Stomach (tissue), 8 donors: ENCODE measurements at regions not wholly inside any gene's neighbourhood (a gene's known extent, or its start where the extent isn't known, plus 50 kb on each side); places are given as distances from the start of the nearest gene placed in this dataset.
"Not testable (repeated sequence)": the region's sequence is repeated elsewhere in the genome, so short reads cannot be mapped to it uniquely, and the experiment has no call there.

Experiments
- DNase-seq, 2 donors: peaks; one replicate each; pipeline versions ENCODE4 v3.0.0 to v3.0.0-alpha.2; 2013 to 2019
- H3K27ac ChIP-seq, 5 donors: fragments of 200-600 bp in 4 of 5; sonication (generic) in 4 of 5; one replicate each; pipeline ENCODE4 v1.5.1; 2013 to 2019; ENCODE audit warnings: mild to moderate bottlenecking in 1 of 5, moderate library complexity in 1 of 5
- H3K27me3 ChIP-seq, 3 donors: fragments of 200-600 bp; sonication (generic); one replicate each; pipeline ENCODE4 v1.5.1; 2017 to 2019; ENCODE audit warnings: mixed run types in 1 of 3
- H3K36me3 ChIP-seq, 4 donors: fragments of 200-600 bp; sonication (generic); 1 replicate in 3 of 4; 2 replicates in 1 of 4; pipeline ENCODE4 v1.5.1; 2016 to 2019
- H3K4me1 ChIP-seq, 4 donors: fragments of 200-600 bp; sonication (generic); one replicate each; pipeline ENCODE4 v1.5.1; 2016 to 2019
- H3K4me3 ChIP-seq, 4 donors: fragments of 200-600 bp; sonication (generic) in 3 of 4; one replicate each; pipeline ENCODE4 v1.5.1; 2016 to 2019; ENCODE audit warnings: mild to moderate bottlenecking in 1 of 4
- H3K9me3 ChIP-seq, 4 donors: fragments of 200-600 bp; sonication (generic); one replicate each; pipeline ENCODE4 v1.5.1; 2016 to 2019
- EP300 ChIP-seq: sonication (generic); formaldehyde crosslinking; IDR thresholded peaks from one replicate; pipeline ENCODE4 v1.6.1; 2017; ENCODE audit warnings: antibody characterized with exemption
- POLR2A ChIP-seq, 4 donors: fragments of 450-650 bp; IDR thresholded peaks; one replicate each; pipeline ENCODE4 v1.6.1; 2016; ENCODE audit warnings: antibody characterized with exemption in 4 of 4, control low read depth in 2 of 4, mild to moderate bottlenecking in 1 of 4, moderate library complexity in 1 of 4
- POLR2AphosphoS5 ChIP-seq, 3 donors: sonication (generic); formaldehyde crosslinking; IDR thresholded peaks; one replicate each; pipeline ENCODE4 v1.6.1; 2016; ENCODE audit warnings: antibody characterized with exemption in 3 of 3
- WGBS, 5 donors: extraction: QIAGEN DNeasy Blood & Tissue Kit in 3 of 5; methylation state at CpG; one replicate each; pipeline versions ENCODE4 v1.1.5 to v1.1.7; 2013 to 2018; 5-methylcytosine and 5-hydroxymethylcytosine counted together
- intact Hi-C: fragments of 100-400 bp; cut with DNase I; formaldehyde crosslinking; loops from one replicate; pipeline ENCODE4 v1.15.1; 2023; ENCODE audit warnings: low total_unique reads
- TF ChIP-seq, protein P1 (sequence below), 7 experiments: fragments of 450-650 bp in 4 of 7; fragments of 200-600 bp in 3 of 7; sonication (generic) in 3 of 7; IDR thresholded peaks; one replicate each; pipeline ENCODE4 v1.5.1; 2016 to 2019; ENCODE audit warnings: antibody characterized with exemption in 7 of 7, control low read depth in 2 of 7, mild to moderate bottlenecking in 1 of 7
- donor health status: healthy with polysubstance abuse.
- donor health status: Bipolar disorder and iron deficiency.
- donor health status: healthy.

DNA sequence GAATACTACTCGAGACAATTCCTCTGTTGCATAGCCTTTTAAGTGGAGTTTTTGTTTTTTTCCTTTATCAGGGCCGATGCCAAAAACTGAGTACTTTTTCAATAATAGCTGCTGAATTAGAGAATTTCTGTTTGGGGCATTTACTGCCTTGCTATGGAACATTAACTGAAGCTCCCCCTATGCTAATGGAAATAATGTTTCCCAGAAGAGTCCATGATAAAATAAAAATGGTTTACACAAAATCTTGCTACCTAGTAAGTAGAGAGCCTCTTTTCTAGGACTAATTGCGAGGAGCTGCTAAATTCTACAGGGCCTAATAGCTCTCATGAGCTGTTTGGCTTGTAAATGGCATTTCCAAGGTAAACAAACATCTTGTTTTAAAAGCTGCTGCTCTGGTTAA, 128.2 kb upstream of the MYO10 start:
- Histone ChIP-seq H3K4me1 (peaks cover 0 to 6% (median 2%) of the 10 kb centered on the region in 4 donors), H3K27me3 (no peaks in the 10 kb centered on the region), H3K4me3 (no peak overlapping the region), H3K27ac (no peak overlapping the region), H3K36me3 (no peaks in the 10 kb centered on the region), H3K9me3 (no peaks in the 10 kb centered on the region)
- intact Hi-C loops: no loop called here
- DNase-seq: no peak
- 49 to 63% (median 55%) methylated on average over 3 of the region's 3 CpGs for WGBS, 5 donors
- TF ChIP-seq POLR2AphosphoS5 (IDR thresholded peaks at IDR 0.05): no peak
- TF ChIP-seq, protein P1, sequence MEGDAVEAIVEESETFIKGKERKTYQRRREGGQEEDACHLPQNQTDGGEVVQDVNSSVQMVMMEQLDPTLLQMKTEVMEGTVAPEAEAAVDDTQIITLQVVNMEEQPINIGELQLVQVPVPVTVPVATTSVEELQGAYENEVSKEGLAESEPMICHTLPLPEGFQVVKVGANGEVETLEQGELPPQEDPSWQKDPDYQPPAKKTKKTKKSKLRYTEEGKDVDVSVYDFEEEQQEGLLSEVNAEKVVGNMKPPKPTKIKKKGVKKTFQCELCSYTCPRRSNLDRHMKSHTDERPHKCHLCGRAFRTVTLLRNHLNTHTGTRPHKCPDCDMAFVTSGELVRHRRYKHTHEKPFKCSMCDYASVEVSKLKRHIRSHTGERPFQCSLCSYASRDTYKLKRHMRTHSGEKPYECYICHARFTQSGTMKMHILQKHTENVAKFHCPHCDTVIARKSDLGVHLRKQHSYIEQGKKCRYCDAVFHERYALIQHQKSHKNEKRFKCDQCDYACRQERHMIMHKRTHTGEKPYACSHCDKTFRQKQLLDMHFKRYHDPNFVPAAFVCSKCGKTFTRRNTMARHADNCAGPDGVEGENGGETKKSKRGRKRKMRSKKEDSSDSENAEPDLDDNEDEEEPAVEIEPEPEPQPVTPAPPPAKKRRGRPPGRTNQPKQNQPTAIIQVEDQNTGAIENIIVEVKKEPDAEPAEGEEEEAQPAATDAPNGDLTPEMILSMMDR (IDR thresholded peaks at IDR 0.05): no peak
- TF ChIP-seq EP300: no peak
- no peak for TF ChIP-seq POLR2A (IDR thresholded peaks at IDR 0.05)

DNA sequence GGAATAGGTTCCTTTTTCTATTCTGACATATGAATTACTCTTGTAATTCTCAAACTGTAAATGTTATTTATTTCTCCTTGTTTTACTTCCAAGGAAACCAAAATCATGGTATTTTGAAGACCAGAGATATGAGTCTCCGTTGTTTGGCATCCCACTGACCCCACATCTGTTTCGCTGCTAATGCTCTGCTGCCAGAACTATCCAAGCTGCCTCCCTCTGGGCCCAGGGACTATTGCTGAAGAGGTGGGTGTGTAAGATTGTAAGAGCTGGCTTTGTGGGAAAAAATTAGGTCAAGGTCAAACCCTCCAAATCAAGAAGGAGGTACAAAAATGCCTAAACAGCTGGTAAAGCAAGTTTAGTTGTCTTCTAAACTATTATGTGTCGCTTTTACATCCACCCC, 129.4 kb upstream of the MYO10 start:
- WGBS, 5 donors: 85 to 91% (median 88%) methylated on average over 3 of the region's 3 CpGs
- peaks cover 0 to 8% (median 7%) of the 10 kb centered on the region in 4 donors for H3K4me1 ChIP-seq

DNA sequence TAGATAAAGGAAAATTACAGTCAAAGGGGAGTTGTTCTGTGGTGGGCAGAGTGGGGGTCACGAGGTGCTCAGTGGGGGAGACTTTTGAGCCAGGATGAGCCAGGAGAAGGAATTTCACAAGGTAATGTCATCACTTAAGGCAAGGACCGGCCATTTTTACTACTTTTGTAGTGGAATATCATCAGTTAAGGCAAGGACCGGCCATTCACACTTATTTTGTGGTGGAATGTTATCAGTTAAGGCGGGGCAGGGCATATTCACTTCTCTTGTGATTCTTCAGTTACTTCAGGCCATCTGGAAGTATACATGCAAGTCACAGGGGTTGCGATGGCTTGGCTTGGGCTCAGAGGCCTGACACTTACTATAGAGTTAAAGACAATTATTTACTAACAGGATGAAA, 129.9 kb upstream of the MYO10 start:
- DNase-seq, intact Hi-C loops, H3K27me3 ChIP-seq, H3K27ac ChIP-seq, H3K9me3 ChIP-seq, H3K4me3 ChIP-seq, H3K36me3 ChIP-seq: not testable (repeated sequence)
- H3K4me1 ChIP-seq: peaks cover 0 to 11% (median 7%) of the 10 kb centered on the region in 4 donors
- 85 to 91% (median 87%) methylated on average over 5 of the region's 5 CpGs for WGBS, 5 donors

More for the DNA sequence above, 129.4 kb upstream of the MYO10 start:
- intact Hi-C loops: no loop called here
- H3K9me3 ChIP-seq: no peaks in the 10 kb centered on the region
- no peak overlapping the region for H3K27ac ChIP-seq
- H3K36me3 ChIP-seq: no peaks in the 10 kb centered on the region
- no peak overlapping the region for H3K4me3 ChIP-seq
- TF ChIP-seq POLR2AphosphoS5 (IDR thresholded peaks at IDR 0.05) (no peak), EP300 (no peak), POLR2A (IDR thresholded peaks at IDR 0.05) (no peak)
- TF ChIP-seq, protein P1 (IDR thresholded peaks at IDR 0.05): no peak
- DNase-seq: peak in 1 of 2 donors; percentile 13
- H3K27me3 ChIP-seq: no peaks in the 10 kb centered on the region

DNA sequence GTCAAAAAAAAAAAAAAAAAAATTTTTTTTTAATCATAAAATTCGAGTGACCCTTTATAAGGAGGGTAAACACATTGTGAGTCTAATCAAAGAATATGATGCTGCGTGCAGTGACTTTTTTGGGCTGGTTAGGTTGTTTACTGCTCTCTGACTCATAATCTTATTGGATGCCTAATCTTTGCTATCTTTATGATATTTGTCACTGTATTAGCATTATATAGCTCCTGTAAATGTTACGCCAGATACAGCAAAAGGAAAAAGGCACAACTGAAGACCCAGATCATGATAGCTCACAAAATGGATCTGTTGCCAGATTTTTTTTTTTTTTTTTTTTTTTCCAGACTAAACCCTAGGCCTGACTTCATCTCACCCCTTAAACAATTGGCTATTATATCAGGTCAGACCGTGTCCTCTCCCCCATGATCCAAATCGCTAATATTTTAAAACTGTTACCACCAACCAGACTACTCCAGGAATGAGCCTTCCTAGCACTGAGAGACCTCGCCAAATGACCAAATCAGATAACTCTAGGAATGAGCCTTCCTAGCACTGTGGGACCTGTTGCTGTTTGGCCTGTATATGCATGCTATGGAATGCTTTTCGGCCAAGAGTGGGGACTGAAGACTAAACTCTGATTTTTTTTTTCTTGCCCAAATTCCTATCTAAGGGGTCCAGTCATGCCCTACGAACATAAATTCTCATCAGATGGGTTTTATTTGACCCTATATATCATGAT, 131.7 kb upstream of the MYO10 start:
- Histone ChIP-seq H3K9me3 (no peaks in the 10 kb centered on the region), H3K4me1 (peaks cover 0 to 11% (median 7%) of the 10 kb centered on the region in 4 donors), H3K27ac (no peak overlapping the region), H3K4me3 (no peak overlapping the region), H3K27me3 (no peaks in the 10 kb centered on the region), H3K36me3 (no peaks in the 10 kb centered on the region)
- TF ChIP-seq, protein P1 (IDR thresholded peaks at IDR 0.05): no peak
- TF ChIP-seq EP300 (no peak), POLR2A (IDR thresholded peaks at IDR 0.05) (no peak), POLR2AphosphoS5 (IDR thresholded peaks at IDR 0.05) (no peak)
- intact Hi-C loops: no loop called here
- no peak for DNase-seq
- WGBS, 5 donors: 79 to 86% (median 85%) methylated on average over 8 of the region's 8 CpGs

DNA sequence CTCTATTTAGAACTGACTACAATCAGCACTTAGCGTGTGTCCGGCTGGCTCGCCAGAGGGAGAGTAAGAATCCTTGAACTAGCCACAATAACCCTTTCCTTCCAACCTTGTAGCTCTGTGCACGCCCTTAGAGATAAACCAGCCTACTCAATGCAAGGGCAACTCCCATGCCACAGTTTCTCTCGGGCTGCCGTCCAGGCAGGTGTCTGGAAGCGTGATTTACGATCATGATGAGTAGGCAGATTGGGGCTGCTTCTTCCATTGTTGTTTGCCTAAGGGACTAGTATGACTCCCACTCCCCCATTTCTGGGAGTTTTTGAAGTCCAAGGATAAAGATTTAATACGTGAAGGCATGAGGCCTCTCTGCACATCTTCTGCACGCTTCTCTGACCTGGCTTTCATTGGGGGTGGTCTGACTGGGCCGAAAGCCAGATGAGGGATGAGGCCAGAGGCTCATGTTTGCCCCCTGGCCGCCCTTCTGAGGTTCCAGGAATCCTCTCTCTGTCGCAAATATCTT, 134.0 kb upstream of the MYO10 start:
- peaks cover 0 to 14% (median 9%) of the 10 kb centered on the region in 4 donors for H3K4me1 ChIP-seq
- 31 to 45% (median 34%) methylated on average over 13 of the region's 13 CpGs for WGBS, 5 donors
- no peaks in the 10 kb centered on the region for H3K27me3 ChIP-seq
- TF ChIP-seq POLR2AphosphoS5 (IDR thresholded peaks at IDR 0.05) (peak in 2 of 3 donors; percentile 74 to 81), POLR2A (IDR thresholded peaks at IDR 0.05) (no peak)
- H3K4me3 ChIP-seq: no peak overlapping the region
- peak overlapping the region; percentile 42 to 83 (median 58) for H3K27ac ChIP-seq
- peak; percentile 59 to 70 for DNase-seq
- intact Hi-C loops: no loop called here
- no peaks in the 10 kb centered on the region for H3K36me3 ChIP-seq
- no peaks in the 10 kb centered on the region for H3K9me3 ChIP-seq
